IPS-18a (cell line): ENCODE measurements at regions not wholly inside any gene's neighbourhood (a gene's known extent, or its start where the extent isn't known, plus 50 kb on each side); places are given as distances from the start of the nearest gene placed in this dataset.

Source experiments
- H3K27ac ChIP-seq: one replicate; pipeline ENCODE4 v1.5.1; 2013; ENCODE audit warnings: low read length
- H3K27me3 ChIP-seq: one replicate; pipeline ENCODE4 v1.6.1; 2013; ENCODE audit warnings: mild to moderate bottlenecking, low read length; ENCODE audit not compliant: control insufficient read depth, insufficient read depth
- H3K36me3 ChIP-seq: one replicate; pipeline ENCODE4 v1.6.1; 2013; ENCODE audit warnings: low read depth, low read length; ENCODE audit not compliant: control insufficient read depth
- H3K4me1 ChIP-seq: one replicate; pipeline ENCODE4 v1.6.1; 2013; ENCODE audit warnings: low read depth, low read length; ENCODE audit not compliant: control insufficient read depth
- H3K4me3 ChIP-seq: one replicate; pipeline ENCODE4 v1.5.1; 2013; ENCODE audit warnings: low read length
- H3K9ac ChIP-seq: one replicate; pipeline ENCODE4 v1.6.1; 2013; ENCODE audit warnings: mild to moderate bottlenecking, low read length, moderate library complexity
- H3K9me3 ChIP-seq: one replicate; pipeline ENCODE4 v1.6.1; 2013; ENCODE audit warnings: low read depth, low read length; ENCODE audit not compliant: control insufficient read depth

GRCh38 chr17:72360386-72360940 lies 239.6 kb downstream of the SOX9 start:
- Histone ChIP-seq H3K27ac (no peak overlapping the region), H3K36me3 (no peaks in the 10 kb centered on the region), H3K9me3 (no peaks in the 10 kb centered on the region), H3K9ac (no peak overlapping the region), H3K27me3 (no peaks in the 10 kb centered on the region), H3K4me1 (no peaks in the 10 kb centered on the region), H3K4me3 (no peak overlapping the region)

- Histone ChIP-seq H3K4me1 (no peaks in the 10 kb centered on the region), H3K36me3 (no peaks in the 10 kb centered on the region), H3K4me3 (no peak overlapping the region), H3K27me3 (no peaks in the 10 kb centered on the region), H3K27ac (no peak overlapping the region), H3K9ac (no peak overlapping the region), H3K9me3 (no peaks in the 10 kb centered on the region)
Observed at GRCh38 chr17:72361892-72362291, 241.1 kb downstream of the SOX9 start.

- Histone ChIP-seq H3K4me3 (no peak overlapping the region), H3K27ac (no peak overlapping the region), H3K9ac (no peak overlapping the region), H3K4me1 (no peaks in the 10 kb centered on the region), H3K36me3 (no peaks in the 10 kb centered on the region), H3K27me3 (no peaks in the 10 kb centered on the region), H3K9me3 (no peaks in the 10 kb centered on the region)
Observed at GRCh38 chr17:72362376-72363088, 241.7 kb downstream of the SOX9 start.

- no peak overlapping the region for H3K4me3 ChIP-seq
- no peaks in the 10 kb centered on the region for H3K27me3 ChIP-seq
- no peak overlapping the region for H3K27ac ChIP-seq
- no peaks in the 10 kb centered on the region for H3K4me1 ChIP-seq
- H3K9ac ChIP-seq = no peak overlapping the region
- H3K9me3 ChIP-seq = no peaks in the 10 kb centered on the region
- H3K36me3 ChIP-seq = no peaks in the 10 kb centered on the region
Observed at GRCh38 chr17:72363089-72363610, 242.3 kb downstream of the SOX9 start.

- no peak overlapping the region for H3K9ac ChIP-seq
- H3K27ac ChIP-seq = no peak overlapping the region
- H3K4me1 ChIP-seq = no peaks in the 10 kb centered on the region
- H3K9me3 ChIP-seq = no peaks in the 10 kb centered on the region
- H3K27me3 ChIP-seq = no peaks in the 10 kb centered on the region
- H3K36me3 ChIP-seq = no peaks in the 10 kb centered on the region
- no peak overlapping the region for H3K4me3 ChIP-seq
Observed at GRCh38 chr17:72365857-72366414, 245.1 kb downstream of the SOX9 start.

- Histone ChIP-seq H3K9me3 (no peaks in the 10 kb centered on the region), H3K4me3 (no peak overlapping the region), H3K36me3 (no peaks in the 10 kb centered on the region), H3K27ac (no peak overlapping the region), H3K9ac (no peak overlapping the region), H3K4me1 (no peaks in the 10 kb centered on the region), H3K27me3 (no peaks in the 10 kb centered on the region)
Observed at GRCh38 chr17:72366626-72367025, 245.8 kb downstream of the SOX9 start.

GRCh38 chr17:72368191-72368590 lies 247.4 kb downstream of the SOX9 start:
- Histone ChIP-seq H3K9me3 (no peaks in the 10 kb centered on the region), H3K27me3 (no peaks in the 10 kb centered on the region), H3K27ac (no peak overlapping the region)

GRCh38 chr17:72369366-72369765 lies 248.5 kb downstream of the SOX9 start:
- H3K9ac ChIP-seq = no peak overlapping the region
- no peak overlapping the region for H3K4me3 ChIP-seq
- H3K27me3 ChIP-seq = no peaks in the 10 kb centered on the region
- H3K4me1 ChIP-seq = no peaks in the 10 kb centered on the region
- no peak overlapping the region for H3K27ac ChIP-seq
- H3K36me3 ChIP-seq = no peaks in the 10 kb centered on the region
- H3K9me3 ChIP-seq = no peaks in the 10 kb centered on the region

More at GRCh38 chr17:72368191-72368590, 247.4 kb downstream of the SOX9 start:
- Histone ChIP-seq H3K36me3 (no peaks in the 10 kb centered on the region), H3K9ac (no peak overlapping the region), H3K4me3 (no peak overlapping the region), H3K4me1 (no peaks in the 10 kb centered on the region)

- H3K36me3 ChIP-seq = no peaks in the 10 kb centered on the region
- no peaks in the 10 kb centered on the region for H3K27me3 ChIP-seq
- H3K4me1 ChIP-seq = peaks cover 7% of the 10 kb centered on the region
- H3K4me3 ChIP-seq = no peak overlapping the region
- H3K27ac ChIP-seq = no peak overlapping the region
- no peak overlapping the region for H3K9ac ChIP-seq
- no peaks in the 10 kb centered on the region for H3K9me3 ChIP-seq
Observed at GRCh38 chr17:72370819-72371218, 250.0 kb downstream of the SOX9 start.

- no peaks in the 10 kb centered on the region for H3K27me3 ChIP-seq
- H3K9ac ChIP-seq = no peak overlapping the region
- no peaks in the 10 kb centered on the region for H3K9me3 ChIP-seq
- peaks cover 7% of the 10 kb centered on the region for H3K4me1 ChIP-seq
- no peak overlapping the region for H3K27ac ChIP-seq
- H3K36me3 ChIP-seq = no peaks in the 10 kb centered on the region
- no peak overlapping the region for H3K4me3 ChIP-seq
Observed at GRCh38 chr17:72372185-72372584, 251.4 kb downstream of the SOX9 start.

- Histone ChIP-seq H3K36me3 (no peaks in the 10 kb centered on the region), H3K4me3 (no peak overlapping the region), H3K9ac (no peak overlapping the region), H3K9me3 (no peaks in the 10 kb centered on the region), H3K27ac (no peak overlapping the region), H3K4me1 (peaks cover 12% of the 10 kb centered on the region), H3K27me3 (no peaks in the 10 kb centered on the region)
Observed at GRCh38 chr17:72373910-72374741, 253.3 kb downstream of the SOX9 start.
